Right lobe of liver (tissue), 4 donors: ENCODE measurements at regions not wholly inside any gene's neighbourhood (a gene's known extent, or its start where the extent isn't known, plus 50 kb on each side); places are given as distances from the start of the nearest gene placed in this dataset.

Experiments used
- POLR2A ChIP-seq: fragments of 450-650 bp; IDR thresholded peaks from one replicate; pipeline ENCODE4 v1.6.1; 2017; ENCODE audit warnings: antibody characterized with exemption, mild to moderate bottlenecking
- TF ChIP-seq, protein P1 (sequence below), 4 donors: fragments of 200-600 bp in 3 of 4; fragments of 450-650 bp in 1 of 4; IDR thresholded peaks; one replicate each; pipeline versions ENCODE4 v1.5.1 to v1.8.0; 2016 to 2022; ENCODE audit warnings: antibody characterized with exemption in 4 of 4, mild to moderate bottlenecking in 2 of 4
- donor health status: DM: no; HTN: no; CAD: no.
- donor health status: DM: no; HTN: no; CAD: no.
- donor health status: DM: no; HTN: yes; CAD: no.

DNA sequence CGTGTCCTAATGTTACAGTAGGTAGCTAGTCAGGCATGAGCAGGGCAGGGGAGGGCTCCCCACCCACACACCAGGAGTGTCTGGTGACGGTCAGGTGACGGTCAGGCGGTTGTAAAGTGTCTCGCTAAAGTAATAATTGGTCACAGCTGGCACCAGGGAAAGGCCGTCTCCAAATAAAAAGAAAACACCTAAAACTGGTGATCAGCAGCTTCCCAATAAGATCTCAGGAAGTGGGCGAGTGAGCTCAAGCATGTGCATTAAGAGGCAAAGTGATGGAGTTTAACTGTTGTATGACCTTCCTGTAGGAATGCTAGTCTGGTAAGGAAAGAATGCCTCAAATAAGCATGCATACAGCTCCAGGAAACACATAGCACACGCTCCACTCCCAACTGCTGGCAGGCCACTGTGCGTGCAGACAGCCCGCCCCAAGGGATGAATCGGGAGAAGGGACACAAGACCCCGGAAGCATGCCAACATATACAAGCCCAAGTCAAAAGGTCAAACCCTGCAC is 177.1 kb downstream of the RNF144A start:
- TF ChIP-seq, protein P1, sequence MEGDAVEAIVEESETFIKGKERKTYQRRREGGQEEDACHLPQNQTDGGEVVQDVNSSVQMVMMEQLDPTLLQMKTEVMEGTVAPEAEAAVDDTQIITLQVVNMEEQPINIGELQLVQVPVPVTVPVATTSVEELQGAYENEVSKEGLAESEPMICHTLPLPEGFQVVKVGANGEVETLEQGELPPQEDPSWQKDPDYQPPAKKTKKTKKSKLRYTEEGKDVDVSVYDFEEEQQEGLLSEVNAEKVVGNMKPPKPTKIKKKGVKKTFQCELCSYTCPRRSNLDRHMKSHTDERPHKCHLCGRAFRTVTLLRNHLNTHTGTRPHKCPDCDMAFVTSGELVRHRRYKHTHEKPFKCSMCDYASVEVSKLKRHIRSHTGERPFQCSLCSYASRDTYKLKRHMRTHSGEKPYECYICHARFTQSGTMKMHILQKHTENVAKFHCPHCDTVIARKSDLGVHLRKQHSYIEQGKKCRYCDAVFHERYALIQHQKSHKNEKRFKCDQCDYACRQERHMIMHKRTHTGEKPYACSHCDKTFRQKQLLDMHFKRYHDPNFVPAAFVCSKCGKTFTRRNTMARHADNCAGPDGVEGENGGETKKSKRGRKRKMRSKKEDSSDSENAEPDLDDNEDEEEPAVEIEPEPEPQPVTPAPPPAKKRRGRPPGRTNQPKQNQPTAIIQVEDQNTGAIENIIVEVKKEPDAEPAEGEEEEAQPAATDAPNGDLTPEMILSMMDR (IDR thresholded peaks at IDR 0.05) = no peak
- no peak for TF ChIP-seq POLR2A
